Spleen (tissue), 7 donors: ENCODE measurements at regions not wholly inside any gene's neighbourhood (a gene's known extent, or its start where the extent isn't known, plus 50 kb on each side); places are given as distances from the start of the nearest gene placed in this dataset.

Experiments
- POLR2A ChIP-seq, 3 donors: fragments of 450-650 bp; IDR thresholded peaks; one replicate each; pipeline ENCODE4 v1.5.1; 2017; ENCODE audit warnings: antibody characterized with exemption in 3 of 3, mild to moderate bottlenecking in 1 of 3
- TF ChIP-seq, protein P1 (sequence below), 11 experiments: fragments of 200-600 bp in 7 of 11; fragments of 450-650 bp in 4 of 11; sonication (generic) in 4 of 11; IDR thresholded peaks in 8 of 11; conservative IDR thresholded peaks in 3 of 11; 1 replicate in 7 of 11; 2 replicates in 4 of 11; pipeline versions ENCODE4 v1.4.0 to v1.8.0; 2016 to 2021; ENCODE audit warnings: antibody characterized with exemption in 11 of 11, inconsistent platforms in 4 of 11, mild to moderate bottlenecking in 1 of 11
- donor health status: DM: no; HTN: no; CAD: no; lungs with moderate emphysema.
- donor health status: DM: no; HTN: no; CAD: no.
- donor health status: DM: no; HTN: no; CAD: no.

DNA sequence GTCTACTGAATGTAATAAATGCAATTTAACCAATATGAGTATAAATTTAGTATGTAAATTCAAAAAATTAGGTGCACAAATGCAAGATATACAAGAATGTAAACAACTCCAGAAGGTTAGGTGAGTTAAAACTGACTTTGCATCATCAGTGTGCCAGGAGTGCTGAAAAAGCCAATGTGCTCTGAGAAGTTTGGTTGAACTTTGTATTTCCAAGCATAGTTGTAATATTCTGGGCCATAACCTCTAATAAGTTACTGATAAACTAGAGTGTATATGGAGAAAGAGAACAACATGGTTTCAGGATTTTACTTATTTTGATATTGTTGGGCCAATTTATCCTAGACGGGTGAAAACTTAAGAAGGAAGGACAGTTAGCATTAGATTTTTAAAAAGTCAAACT, 876.9 kb upstream of the GHITM start:
- TF ChIP-seq, protein P1, sequence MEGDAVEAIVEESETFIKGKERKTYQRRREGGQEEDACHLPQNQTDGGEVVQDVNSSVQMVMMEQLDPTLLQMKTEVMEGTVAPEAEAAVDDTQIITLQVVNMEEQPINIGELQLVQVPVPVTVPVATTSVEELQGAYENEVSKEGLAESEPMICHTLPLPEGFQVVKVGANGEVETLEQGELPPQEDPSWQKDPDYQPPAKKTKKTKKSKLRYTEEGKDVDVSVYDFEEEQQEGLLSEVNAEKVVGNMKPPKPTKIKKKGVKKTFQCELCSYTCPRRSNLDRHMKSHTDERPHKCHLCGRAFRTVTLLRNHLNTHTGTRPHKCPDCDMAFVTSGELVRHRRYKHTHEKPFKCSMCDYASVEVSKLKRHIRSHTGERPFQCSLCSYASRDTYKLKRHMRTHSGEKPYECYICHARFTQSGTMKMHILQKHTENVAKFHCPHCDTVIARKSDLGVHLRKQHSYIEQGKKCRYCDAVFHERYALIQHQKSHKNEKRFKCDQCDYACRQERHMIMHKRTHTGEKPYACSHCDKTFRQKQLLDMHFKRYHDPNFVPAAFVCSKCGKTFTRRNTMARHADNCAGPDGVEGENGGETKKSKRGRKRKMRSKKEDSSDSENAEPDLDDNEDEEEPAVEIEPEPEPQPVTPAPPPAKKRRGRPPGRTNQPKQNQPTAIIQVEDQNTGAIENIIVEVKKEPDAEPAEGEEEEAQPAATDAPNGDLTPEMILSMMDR (IDR thresholded peaks at IDR 0.05 in 8 of 11, conservative IDR thresholded peaks at IDR 0.05 in 3 of 11) = no peak
- no peak for TF ChIP-seq POLR2A (IDR thresholded peaks at IDR 0.05)
